ENCODE measurements at regions not wholly inside any gene's neighbourhood (a gene's known extent, or its start where the extent isn't known, plus 50 kb on each side); places are given as distances from the start of the nearest gene placed in this dataset.

DNA sequence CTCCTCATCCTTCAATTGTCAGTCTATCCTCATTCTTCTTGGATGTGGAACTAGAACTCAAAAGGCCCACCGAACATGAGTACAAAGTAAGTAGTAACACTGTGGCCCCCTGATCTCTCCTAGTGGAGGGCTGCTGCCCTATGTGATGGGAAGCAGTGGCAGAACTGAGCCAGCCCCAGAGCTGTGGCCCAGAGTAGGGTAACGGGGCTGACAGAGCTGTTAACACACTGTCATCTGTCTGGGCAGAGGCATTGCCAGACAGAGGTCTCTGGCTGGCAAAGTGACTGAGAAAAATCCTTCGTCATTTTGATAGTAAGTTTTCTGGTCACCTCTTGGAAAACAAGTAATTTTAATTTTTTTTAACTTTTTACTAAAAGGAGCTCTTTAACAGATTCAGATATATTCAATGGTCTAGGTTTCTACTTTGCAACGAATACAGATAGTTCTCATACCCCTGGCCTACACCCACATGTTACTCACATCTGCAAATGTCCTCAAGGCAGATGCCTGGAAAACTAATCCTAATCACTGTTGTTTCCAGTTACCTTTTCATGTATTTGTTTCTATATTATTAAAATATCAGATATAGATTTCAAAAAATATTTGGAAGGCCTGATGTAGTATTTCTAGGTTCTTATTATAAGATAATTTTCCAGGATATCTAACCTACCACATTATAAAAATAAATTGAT, 588.7 kb downstream of the CPS1 start:
- no peak for DNase-seq
- H3K36me3 Mint-ChIP-seq, result no peaks in the 10 kb centered on the region
- no peak overlapping the region for H3K27ac ChIP-seq (ENCODE audit: low read depth in 1 of 2, low read length in 2 of 2)
- H3K27me3 ChIP-seq (ENCODE audit: control insufficient read depth in 2 of 2, insufficient read depth in 2 of 2, low read length in 2 of 2), result no peaks in the 10 kb centered on the region
- H3K36me3 ChIP-seq (replicated peaks in 1 of 2; ENCODE audit: control insufficient read depth in 1 of 2, insufficient read depth in 2 of 2, low read length in 2 of 2), result no peaks in the 10 kb centered on the region
- TF ChIP-seq, protein P1, sequence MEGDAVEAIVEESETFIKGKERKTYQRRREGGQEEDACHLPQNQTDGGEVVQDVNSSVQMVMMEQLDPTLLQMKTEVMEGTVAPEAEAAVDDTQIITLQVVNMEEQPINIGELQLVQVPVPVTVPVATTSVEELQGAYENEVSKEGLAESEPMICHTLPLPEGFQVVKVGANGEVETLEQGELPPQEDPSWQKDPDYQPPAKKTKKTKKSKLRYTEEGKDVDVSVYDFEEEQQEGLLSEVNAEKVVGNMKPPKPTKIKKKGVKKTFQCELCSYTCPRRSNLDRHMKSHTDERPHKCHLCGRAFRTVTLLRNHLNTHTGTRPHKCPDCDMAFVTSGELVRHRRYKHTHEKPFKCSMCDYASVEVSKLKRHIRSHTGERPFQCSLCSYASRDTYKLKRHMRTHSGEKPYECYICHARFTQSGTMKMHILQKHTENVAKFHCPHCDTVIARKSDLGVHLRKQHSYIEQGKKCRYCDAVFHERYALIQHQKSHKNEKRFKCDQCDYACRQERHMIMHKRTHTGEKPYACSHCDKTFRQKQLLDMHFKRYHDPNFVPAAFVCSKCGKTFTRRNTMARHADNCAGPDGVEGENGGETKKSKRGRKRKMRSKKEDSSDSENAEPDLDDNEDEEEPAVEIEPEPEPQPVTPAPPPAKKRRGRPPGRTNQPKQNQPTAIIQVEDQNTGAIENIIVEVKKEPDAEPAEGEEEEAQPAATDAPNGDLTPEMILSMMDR (IDR thresholded peaks at IDR 0.05), result no peak
- H3K79me2 ChIP-seq (ENCODE audit: insufficient read depth, low read length), result no peaks in the 10 kb centered on the region
- no peaks in the 10 kb centered on the region for H3K4me1 Mint-ChIP-seq
- H3K27me3 Mint-ChIP-seq (ENCODE audit: low read depth in 3 of 3), result peaks cover 0 to 2% (median 1%) of the 10 kb centered on the region in 3 donors
- H3K9me3 Mint-ChIP-seq, result peaks cover 0 to 10% (median 3%) of the 10 kb centered on the region in 7 donors
- no peak overlapping the region for H2AFZ ChIP-seq (ENCODE audit: insufficient read depth, low read depth, low read length, poor library complexity, severe bottlenecking)
- no peak overlapping the region for H3K4me3 Mint-ChIP-seq
- WGBS (ENCODE audit: insufficient coverage), result 60% methylated on average over 1 of the region's 4 CpGs
- no peak overlapping the region for H3K27ac Mint-ChIP-seq
- H3K4me2 ChIP-seq (replicated peaks; ENCODE audit: extremely low read depth, low read length, poor library complexity, severe bottlenecking), result no peak overlapping the region
- H3K4me1 ChIP-seq (ENCODE audit: control insufficient read depth in 1 of 2, insufficient read depth in 2 of 2, low read length in 2 of 2), result no peaks in the 10 kb centered on the region
- H4K20me1 ChIP-seq (ENCODE audit: insufficient read depth, low read length), result no peaks in the 10 kb centered on the region
- H3K9ac ChIP-seq (ENCODE audit: insufficient read depth, low read length, poor library complexity, severe bottlenecking), result no peak overlapping the region
- intact Hi-C loops (cut with micrococcal nuclease), result no loop called here
- no peak overlapping the region for H3K4me3 ChIP-seq (replicated peaks in 1 of 3; ENCODE audit: low read depth in 2 of 3, low read length in 3 of 3)
- peaks cover 0 to 9% of the 10 kb centered on the region in 2 donors for H3K9me3 ChIP-seq (replicated peaks in 1 of 2; ENCODE audit: control insufficient read depth in 1 of 2, insufficient read depth in 1 of 2, low read length in 2 of 2)

DNA sequence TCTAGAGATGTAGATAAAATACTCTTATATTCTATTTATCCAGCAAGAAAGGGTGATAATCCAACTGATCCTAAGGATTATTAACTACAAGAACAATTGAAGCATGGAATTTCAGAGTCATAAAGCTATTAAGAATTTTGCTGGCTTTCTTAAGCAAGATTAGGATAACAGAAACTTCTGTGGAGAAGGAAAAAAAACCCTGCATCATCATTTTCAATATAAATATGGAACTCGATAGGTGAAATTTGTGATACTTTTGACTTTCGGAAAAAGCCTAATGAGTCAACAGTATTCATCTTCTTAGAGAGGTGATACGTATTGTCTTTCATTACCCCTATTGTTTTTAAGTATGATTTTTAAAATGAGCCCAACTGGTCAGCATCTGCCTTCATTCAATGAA, 593.3 kb downstream of the CPS1 start:
- Mint-ChIP-seq H3K36me3 (no peaks in the 10 kb centered on the region), H3K4me1 (no peaks in the 10 kb centered on the region), H3K4me3 (no peak overlapping the region), H3K9me3 (peaks cover 0 to 6% (median 0%) of the 10 kb centered on the region in 7 donors), H3K27me3 (ENCODE audit: low read depth in 3 of 3) (peaks cover 0 to 2% (median 1%) of the 10 kb centered on the region in 3 donors), H3K27ac (no peak overlapping the region)
- no peak overlapping the region for H3K4me3 ChIP-seq (replicated peaks in 1 of 3; ENCODE audit: low read depth in 2 of 3, low read length in 3 of 3)
- DNase-seq, result no peak
- TF ChIP-seq, protein P1 (IDR thresholded peaks at IDR 0.05), result no peak
- intact Hi-C loops (cut with micrococcal nuclease), result no loop called here
- H3K79me2 ChIP-seq (ENCODE audit: insufficient read depth, low read length), result no peaks in the 10 kb centered on the region
- no peak overlapping the region for H2AFZ ChIP-seq (ENCODE audit: insufficient read depth, low read depth, low read length, poor library complexity, severe bottlenecking)
- no CpG with 5 or more reads among the region's 3 CpGs for WGBS (ENCODE audit: insufficient coverage)
- H3K9ac ChIP-seq (ENCODE audit: insufficient read depth, low read length, poor library complexity, severe bottlenecking), result no peak overlapping the region
- peaks cover 0 to 4% of the 10 kb centered on the region in 2 donors for H3K9me3 ChIP-seq (replicated peaks in 1 of 2; ENCODE audit: control insufficient read depth in 1 of 2, insufficient read depth in 1 of 2, low read length in 2 of 2)
- no peak overlapping the region for H3K4me2 ChIP-seq (replicated peaks; ENCODE audit: extremely low read depth, low read length, poor library complexity, severe bottlenecking)
- H3K27me3 ChIP-seq (ENCODE audit: control insufficient read depth in 2 of 2, insufficient read depth in 2 of 2, low read length in 2 of 2), result no peaks in the 10 kb centered on the region
- H3K4me1 ChIP-seq (ENCODE audit: control insufficient read depth in 1 of 2, insufficient read depth in 2 of 2, low read length in 2 of 2), result no peaks in the 10 kb centered on the region
- H3K27ac ChIP-seq (ENCODE audit: low read depth in 1 of 2, low read length in 2 of 2), result no peak overlapping the region
- H3K36me3 ChIP-seq (replicated peaks in 1 of 2; ENCODE audit: control insufficient read depth in 1 of 2, insufficient read depth in 2 of 2, low read length in 2 of 2), result no peaks in the 10 kb centered on the region
- no peaks in the 10 kb centered on the region for H4K20me1 ChIP-seq (ENCODE audit: insufficient read depth, low read length)
